Lung (tissue), 11 donors: ENCODE measurements at regions not wholly inside any gene's neighbourhood (a gene's known extent, or its start where the extent isn't known, plus 50 kb on each side); places are given as distances from the start of the nearest gene placed in this dataset.

ENCODE experiments used
- ATAC-seq: fragments of 200-7000 bp; cut with Tn5 transposase; one replicate; pipeline ENCODE4 v1.9.1; 2020; ENCODE audit warnings: moderate number of reproducible peaks; ENCODE audit not compliant: insufficient read depth, low FRiP score
- DNase-seq, 3 donors: peaks; one replicate each; pipeline ENCODE4 v3.0.0-alpha.2; 2013 to 2017
- H3K27ac ChIP-seq, 2 donors: one replicate each; pipeline ENCODE4 v1.5.1; 2013; ENCODE audit warnings: mild to moderate bottlenecking in 2 of 2, moderate library complexity in 2 of 2, control low read depth in 1 of 2, inconsistent platforms in 1 of 2, low read depth in 1 of 2, low read length in 1 of 2
- H3K27me3 ChIP-seq, 3 donors: one replicate each; pipeline ENCODE4 v1.5.1; 2013; ENCODE audit warnings: low read length in 2 of 3; ENCODE audit not compliant: control insufficient read depth in 3 of 3, insufficient read depth in 3 of 3
- H3K36me3 ChIP-seq, 4 donors: one replicate each; pipeline ENCODE4 v1.5.1; 2013; ENCODE audit warnings: low read length in 4 of 4, mild to moderate bottlenecking in 1 of 4, moderate library complexity in 1 of 4; ENCODE audit not compliant: control insufficient read depth in 4 of 4, insufficient read depth in 4 of 4
- H3K4me1 ChIP-seq, 5 donors: one replicate each; pipeline ENCODE4 v1.5.1; 2013; ENCODE audit warnings: low read length in 5 of 5, mild to moderate bottlenecking in 2 of 5, moderate library complexity in 1 of 5; ENCODE audit not compliant: control insufficient read depth in 5 of 5, insufficient read depth in 5 of 5
- H3K4me3 ChIP-seq: one replicate; pipeline ENCODE4 v1.5.1; 2013; ENCODE audit warnings: mild to moderate bottlenecking, control low read depth, moderate library complexity
- H3K9ac ChIP-seq, 2 donors: one replicate each; pipeline ENCODE4 v1.5.1; 2013; ENCODE audit warnings: low read length in 2 of 2, control low read depth in 1 of 2; ENCODE audit not compliant: insufficient read depth in 1 of 2
- H3K9me3 ChIP-seq, 4 donors: one replicate each; pipeline ENCODE4 v1.5.1; 2013; ENCODE audit warnings: low read length in 3 of 4, mild to moderate bottlenecking in 1 of 4, moderate library complexity in 1 of 4; ENCODE audit not compliant: control insufficient read depth in 4 of 4, insufficient read depth in 3 of 4
- WGBS, 2 donors: extraction: QIAGEN DNeasy Blood & Tissue Kit; methylation state at CpG; one replicate each; pipeline ENCODE4 v1.1.7; 2013; 5-methylcytosine and 5-hydroxymethylcytosine counted together
- TF ChIP-seq, protein P1 (sequence below): IDR thresholded peaks from 2 replicates; pipeline ENCODE4 v1.5.1; 2012; ENCODE audit warnings: mild to moderate bottlenecking; ENCODE audit errors: control extremely low read depth, extremely low read depth
- donor health status: control.
- donor health status: control.
- donor health status: Bipolar disorder and iron deficiency.
- donor health status: healthy.
- donor health status: DM: yes; HTN: yes; CAD: no.

DNA sequence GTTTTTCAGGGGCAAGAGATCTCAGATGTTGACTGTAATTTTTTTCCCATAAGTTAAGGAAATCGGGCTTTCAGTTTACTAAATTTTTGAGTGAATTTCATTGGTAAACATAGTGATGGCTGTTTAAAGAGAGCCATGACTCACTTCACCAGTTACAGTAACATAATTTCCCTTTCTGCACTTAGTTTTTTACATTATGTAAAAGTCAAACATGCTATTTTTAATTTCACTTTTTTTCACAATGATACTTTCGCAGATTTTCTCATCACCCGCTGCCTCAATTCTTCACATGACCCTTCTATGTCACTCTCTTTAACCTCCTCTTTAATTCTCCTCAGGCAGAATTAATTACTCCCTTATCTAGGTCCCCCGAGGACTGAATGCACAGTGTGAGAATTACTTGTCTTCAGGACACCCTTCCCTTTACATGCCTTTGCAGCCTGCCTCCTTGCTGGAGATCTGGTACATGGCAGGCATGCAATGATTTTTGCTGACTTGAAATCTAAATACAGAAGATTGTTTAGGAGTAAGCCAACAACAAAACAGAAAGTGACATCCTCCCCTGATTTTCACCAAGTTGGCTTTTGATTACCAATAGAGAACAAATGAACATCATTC is 217.5 kb upstream of the S1PR3 start:
- H3K27me3 ChIP-seq, result no peaks in the 10 kb centered on the region
- ATAC-seq, result no peak
- no peaks in the 10 kb centered on the region for H3K36me3 ChIP-seq
- peak in 1 of 3 donors; percentile 64 for DNase-seq
- peaks cover 4 to 49% (median 29%) of the 10 kb centered on the region in 5 donors for H3K4me1 ChIP-seq
- H3K9me3 ChIP-seq, result no peaks in the 10 kb centered on the region
- H3K4me3 ChIP-seq, result no peak overlapping the region
- H3K27ac ChIP-seq, result no peak overlapping the region
- 73 to 90% methylated on average over 4 of the region's 4 CpGs for WGBS, 2 donors
- TF ChIP-seq, protein P1, sequence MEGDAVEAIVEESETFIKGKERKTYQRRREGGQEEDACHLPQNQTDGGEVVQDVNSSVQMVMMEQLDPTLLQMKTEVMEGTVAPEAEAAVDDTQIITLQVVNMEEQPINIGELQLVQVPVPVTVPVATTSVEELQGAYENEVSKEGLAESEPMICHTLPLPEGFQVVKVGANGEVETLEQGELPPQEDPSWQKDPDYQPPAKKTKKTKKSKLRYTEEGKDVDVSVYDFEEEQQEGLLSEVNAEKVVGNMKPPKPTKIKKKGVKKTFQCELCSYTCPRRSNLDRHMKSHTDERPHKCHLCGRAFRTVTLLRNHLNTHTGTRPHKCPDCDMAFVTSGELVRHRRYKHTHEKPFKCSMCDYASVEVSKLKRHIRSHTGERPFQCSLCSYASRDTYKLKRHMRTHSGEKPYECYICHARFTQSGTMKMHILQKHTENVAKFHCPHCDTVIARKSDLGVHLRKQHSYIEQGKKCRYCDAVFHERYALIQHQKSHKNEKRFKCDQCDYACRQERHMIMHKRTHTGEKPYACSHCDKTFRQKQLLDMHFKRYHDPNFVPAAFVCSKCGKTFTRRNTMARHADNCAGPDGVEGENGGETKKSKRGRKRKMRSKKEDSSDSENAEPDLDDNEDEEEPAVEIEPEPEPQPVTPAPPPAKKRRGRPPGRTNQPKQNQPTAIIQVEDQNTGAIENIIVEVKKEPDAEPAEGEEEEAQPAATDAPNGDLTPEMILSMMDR, result no peak
- H3K9ac ChIP-seq, result no peak overlapping the region

DNA sequence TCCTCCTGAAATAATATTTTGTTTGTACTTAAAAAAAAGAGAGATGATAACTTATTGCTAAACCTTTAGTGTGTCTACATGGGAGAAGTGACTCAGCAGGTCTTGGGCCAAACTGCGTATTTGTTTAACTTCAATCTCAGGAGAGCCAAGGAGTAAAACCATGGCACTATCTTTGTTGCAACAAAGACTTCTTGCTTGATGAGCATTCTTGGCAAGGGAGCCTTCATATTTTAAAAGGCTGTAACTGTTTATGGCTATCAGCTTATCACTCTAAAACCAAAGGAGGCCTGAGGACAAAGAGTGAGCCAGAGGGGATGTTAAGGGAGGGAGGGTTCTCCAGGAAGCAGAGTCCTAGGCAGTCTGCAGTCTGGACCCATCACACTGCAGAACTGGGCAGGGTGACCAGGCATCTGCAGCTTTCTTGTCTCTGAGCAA is 216.2 kb upstream of the S1PR3 start:
- H3K9ac ChIP-seq, result no peak overlapping the region
- no peak overlapping the region for H3K4me3 ChIP-seq
- H3K27ac ChIP-seq, result no peak overlapping the region
- DNase-seq, result peak in 2 of 3 donors; percentile 50 to 62
- peaks cover 4 to 49% (median 29%) of the 10 kb centered on the region in 5 donors for H3K4me1 ChIP-seq
- H3K27me3 ChIP-seq, result no peaks in the 10 kb centered on the region
- ATAC-seq, result no peak
- TF ChIP-seq, protein P1, result no peak
- 13 to 34% methylated on average over 1 of the region's 1 CpG for WGBS, 2 donors
- no peaks in the 10 kb centered on the region for H3K36me3 ChIP-seq
- no peaks in the 10 kb centered on the region for H3K9me3 ChIP-seq

DNA sequence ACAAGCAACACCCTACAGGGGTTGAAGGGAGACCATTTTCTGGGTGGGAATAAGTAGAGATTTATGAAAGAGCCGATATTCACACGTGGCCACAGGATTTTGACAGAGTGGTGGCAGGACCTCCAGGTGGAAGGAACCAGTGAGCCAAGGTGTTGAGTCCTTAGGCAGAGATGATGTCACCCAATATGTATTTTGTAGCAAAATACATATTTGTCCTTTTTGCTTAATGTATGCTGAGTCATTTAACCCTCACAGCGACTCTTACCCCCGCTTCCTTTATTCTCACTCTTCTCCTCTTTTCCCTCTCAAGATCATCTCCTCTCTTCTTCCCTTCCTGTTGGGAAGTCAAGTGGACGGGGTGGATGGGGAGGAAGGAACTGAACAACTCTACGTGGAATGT is 215.7 kb upstream of the S1PR3 start:
- H3K36me3 ChIP-seq, result no peaks in the 10 kb centered on the region
- 60 to 65% methylated on average over 6 of the region's 6 CpGs for WGBS, 2 donors
- no peaks in the 10 kb centered on the region for H3K9me3 ChIP-seq
- TF ChIP-seq, protein P1, result no peak
- peaks cover 4 to 49% (median 29%) of the 10 kb centered on the region in 5 donors for H3K4me1 ChIP-seq
- ATAC-seq (no peak), DNase-seq (peak in 1 of 3 donors; percentile 51)
- H3K4me3 ChIP-seq, result no peak overlapping the region
- H3K27me3 ChIP-seq, result no peaks in the 10 kb centered on the region
- H3K9ac ChIP-seq, result no peak overlapping the region
- H3K27ac ChIP-seq, result peak overlapping the region in 1 of 2 donors; percentile 43

DNA sequence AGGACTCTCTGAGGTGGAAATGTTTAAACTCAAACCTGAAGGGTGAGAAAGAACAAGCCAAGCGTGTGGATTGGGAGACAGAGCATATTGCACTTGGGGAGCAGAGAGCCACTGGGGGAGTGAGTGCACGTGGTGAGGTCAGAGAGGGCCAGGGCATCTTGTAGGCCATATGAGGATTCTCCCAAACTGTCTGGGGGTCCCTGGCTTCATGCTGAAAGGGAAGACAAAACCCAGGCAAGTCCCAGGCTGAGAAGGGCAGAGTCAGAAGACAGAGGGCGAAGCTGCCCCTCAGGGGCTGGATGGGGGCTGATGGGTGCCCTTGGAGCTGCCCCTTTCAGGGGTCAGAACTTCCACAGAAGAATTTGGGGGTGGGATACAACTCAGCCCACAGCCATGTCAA is 215.3 kb upstream of the S1PR3 start:
- Histone ChIP-seq H3K27me3 (no peaks in the 10 kb centered on the region), H3K4me1 (peaks cover 4 to 49% (median 29%) of the 10 kb centered on the region in 5 donors), H3K27ac (no peak overlapping the region), H3K9ac (no peak overlapping the region), H3K4me3 (no peak overlapping the region), H3K9me3 (no peaks in the 10 kb centered on the region), H3K36me3 (no peaks in the 10 kb centered on the region)
- ATAC-seq (no peak), DNase-seq (no peak)
- TF ChIP-seq, protein P1, result no peak
- WGBS, 2 donors, result 83 to 89% methylated on average over 3 of the region's 3 CpGs
